ENCODE measurements at regions not wholly inside any gene's neighbourhood (a gene's known extent, or its start where the extent isn't known, plus 50 kb on each side); places are given as distances from the start of the nearest gene placed in this dataset.

DNA sequence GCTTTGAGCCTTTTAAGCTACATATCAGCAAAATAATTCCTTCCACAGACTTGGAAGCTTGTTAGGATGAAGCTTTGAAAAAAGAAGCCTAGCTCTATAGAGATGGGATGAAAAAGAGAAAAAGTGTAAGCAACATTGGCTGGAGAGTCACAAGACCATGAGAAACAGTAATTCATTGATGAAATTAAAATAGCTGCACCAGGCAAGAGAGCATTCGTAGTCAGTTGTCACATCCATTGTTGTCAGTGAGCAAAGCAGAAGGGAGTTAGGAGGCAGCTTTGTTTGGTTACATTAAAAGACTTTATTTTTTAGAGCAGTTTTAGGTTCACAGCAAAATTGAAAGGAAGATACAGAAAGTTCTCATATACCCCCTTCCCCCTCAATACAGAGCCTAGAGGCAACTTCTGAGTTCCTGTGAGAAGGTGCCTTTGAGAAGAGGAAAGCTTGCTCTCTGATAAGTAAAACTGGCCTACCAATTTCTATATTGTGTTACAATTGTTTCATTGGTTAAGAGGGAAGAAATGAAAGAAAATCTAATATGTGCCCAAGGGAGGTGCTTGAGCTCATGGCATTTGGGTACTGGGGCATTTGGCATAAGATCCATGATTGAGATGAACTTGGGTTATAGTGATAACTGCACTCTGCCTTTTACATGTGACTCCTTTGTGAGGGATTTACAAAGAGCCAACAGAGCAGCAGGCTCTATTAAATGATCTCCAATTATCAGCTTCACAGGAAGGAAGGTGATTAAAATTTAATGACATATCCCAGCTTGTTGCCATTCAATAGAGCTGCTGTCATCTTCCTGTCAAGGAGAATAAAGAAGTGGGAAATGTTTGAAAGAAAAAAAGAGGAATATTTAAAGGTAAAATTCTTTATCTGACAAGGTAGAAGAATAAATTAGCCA lies 361.3 kb upstream of the TMTC1 start:
- TF ChIP-seq, protein P1, sequence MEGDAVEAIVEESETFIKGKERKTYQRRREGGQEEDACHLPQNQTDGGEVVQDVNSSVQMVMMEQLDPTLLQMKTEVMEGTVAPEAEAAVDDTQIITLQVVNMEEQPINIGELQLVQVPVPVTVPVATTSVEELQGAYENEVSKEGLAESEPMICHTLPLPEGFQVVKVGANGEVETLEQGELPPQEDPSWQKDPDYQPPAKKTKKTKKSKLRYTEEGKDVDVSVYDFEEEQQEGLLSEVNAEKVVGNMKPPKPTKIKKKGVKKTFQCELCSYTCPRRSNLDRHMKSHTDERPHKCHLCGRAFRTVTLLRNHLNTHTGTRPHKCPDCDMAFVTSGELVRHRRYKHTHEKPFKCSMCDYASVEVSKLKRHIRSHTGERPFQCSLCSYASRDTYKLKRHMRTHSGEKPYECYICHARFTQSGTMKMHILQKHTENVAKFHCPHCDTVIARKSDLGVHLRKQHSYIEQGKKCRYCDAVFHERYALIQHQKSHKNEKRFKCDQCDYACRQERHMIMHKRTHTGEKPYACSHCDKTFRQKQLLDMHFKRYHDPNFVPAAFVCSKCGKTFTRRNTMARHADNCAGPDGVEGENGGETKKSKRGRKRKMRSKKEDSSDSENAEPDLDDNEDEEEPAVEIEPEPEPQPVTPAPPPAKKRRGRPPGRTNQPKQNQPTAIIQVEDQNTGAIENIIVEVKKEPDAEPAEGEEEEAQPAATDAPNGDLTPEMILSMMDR (IDR thresholded peaks at IDR 0.05): no peak
- TF ChIP-seq POLR2A (IDR thresholded peaks at IDR 0.05) (no peak), POLR2AphosphoS5 (IDR thresholded peaks at IDR 0.05) (no peak)

Data from breast epithelium (tissue), 3 donors.